ENCODE measurements at regions not wholly inside any gene's neighbourhood (a gene's known extent, or its start where the extent isn't known, plus 50 kb on each side); places are given as distances from the start of the nearest gene placed in this dataset.

- no peak for DNase-seq
These were observed 56.6 kb upstream of the SCOC start for GRCh38 chr4:140316799-140317198.

DNA sequence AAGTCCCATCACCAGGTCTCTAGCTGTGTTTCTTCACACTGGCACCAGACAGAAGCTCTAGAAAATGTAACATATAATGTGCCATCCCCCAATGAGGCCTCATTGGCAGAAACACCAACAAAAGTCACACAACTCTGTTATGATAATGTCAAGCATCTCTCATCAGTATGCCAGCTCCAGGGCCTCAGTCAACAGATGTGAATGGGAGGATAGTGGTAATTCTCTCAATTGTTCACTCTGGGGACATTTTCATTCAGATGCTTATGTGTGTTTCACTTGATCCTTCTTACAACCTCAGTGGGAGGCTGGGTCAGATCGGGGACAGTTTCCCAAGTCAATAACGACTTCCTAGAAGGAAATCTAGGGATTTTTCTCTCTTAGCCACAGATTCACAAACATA is 57.5 kb upstream of the SCOC start:
- no peak for DNase-seq

- DNase-seq = no peak
These were observed 58.0 kb upstream of the SCOC start for GRCh38 chr4:140315438-140315837.

DNA sequence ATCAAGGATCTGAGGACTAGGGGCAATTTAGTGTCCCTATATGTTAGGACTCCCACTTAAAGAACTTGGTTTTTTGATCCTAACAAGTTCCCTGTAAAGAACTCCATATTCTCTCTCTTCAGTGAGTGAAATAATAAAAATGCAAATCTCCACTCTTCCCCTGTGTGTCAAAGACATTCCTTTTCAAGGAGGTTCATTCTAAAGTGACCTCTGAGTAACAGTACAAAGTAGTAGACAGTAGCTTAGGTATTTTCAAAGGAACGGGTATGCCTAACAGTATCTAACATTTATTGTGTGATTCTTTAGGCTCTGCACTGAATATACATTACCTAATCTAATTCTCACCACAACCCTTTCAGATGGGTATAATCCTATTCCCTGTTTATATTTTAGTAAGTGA is 58.4 kb upstream of the SCOC start:
- DNase-seq = no peak

GRCh38 chr4:140312100-140312499 is 61.3 kb upstream of the SCOC start:
- no peak for DNase-seq

DNA sequence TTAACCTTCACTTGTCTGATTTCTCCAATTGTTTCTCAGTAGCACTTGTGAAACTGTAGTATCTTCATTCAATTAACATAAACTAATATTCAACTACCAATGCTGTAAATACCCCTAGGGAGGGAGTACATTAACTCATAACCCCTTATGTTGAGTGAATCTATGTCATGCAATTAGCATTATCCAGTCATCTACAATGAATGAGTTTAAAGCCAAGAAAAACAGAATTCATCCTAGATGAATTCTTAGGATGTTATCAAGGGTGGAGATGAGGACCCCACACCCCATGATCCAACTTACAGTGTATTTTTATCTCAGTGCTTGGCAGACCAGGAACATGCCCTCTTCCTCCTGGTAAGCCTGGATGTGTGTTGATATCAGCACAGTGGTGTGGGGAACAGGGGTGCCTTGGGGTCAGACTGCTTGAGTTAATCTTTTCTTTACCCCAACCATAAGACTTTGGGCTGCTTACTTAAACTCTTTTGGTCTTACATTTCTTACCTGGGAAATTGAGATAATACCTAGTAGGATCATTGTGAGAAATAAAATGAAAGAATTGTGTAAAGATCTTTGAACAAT is 62.1 kb upstream of the SCOC start:
- no peak for DNase-seq

DNA sequence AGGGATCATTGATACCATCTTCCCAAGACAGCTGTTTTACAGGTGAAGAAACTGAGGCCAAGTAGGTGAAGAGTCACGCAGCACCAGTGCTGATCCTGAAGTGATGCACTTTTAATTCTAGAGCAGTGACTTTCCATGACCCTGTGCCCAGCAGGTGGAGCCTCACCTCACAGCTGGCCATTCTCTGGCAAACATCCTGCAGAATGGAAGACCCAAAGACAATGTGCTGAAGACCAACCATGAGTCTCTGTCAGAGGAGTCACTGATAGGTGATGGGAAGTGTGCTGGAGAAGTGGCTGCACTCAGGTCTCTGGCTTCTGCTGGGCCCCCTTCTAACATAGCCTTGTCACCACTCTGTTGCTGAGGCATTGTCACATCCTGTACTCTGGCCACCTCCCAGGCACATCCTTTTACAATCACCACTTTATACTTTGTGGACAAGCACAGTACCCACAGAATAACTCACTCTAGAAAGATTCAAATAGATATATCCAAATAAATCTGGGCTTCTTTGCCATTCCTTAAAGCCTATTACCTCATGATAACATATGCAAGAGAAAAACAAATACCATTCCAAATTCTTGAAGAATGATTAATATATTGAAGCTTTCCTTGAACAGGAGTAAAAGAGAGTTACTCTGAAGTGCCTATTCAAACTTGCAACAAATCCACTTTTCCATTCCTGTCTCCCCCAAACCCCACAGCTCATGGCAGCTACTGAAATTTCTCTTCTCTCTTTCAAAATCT is 64.1 kb upstream of the SCOC start:
- DNase-seq = no peak

DNA sequence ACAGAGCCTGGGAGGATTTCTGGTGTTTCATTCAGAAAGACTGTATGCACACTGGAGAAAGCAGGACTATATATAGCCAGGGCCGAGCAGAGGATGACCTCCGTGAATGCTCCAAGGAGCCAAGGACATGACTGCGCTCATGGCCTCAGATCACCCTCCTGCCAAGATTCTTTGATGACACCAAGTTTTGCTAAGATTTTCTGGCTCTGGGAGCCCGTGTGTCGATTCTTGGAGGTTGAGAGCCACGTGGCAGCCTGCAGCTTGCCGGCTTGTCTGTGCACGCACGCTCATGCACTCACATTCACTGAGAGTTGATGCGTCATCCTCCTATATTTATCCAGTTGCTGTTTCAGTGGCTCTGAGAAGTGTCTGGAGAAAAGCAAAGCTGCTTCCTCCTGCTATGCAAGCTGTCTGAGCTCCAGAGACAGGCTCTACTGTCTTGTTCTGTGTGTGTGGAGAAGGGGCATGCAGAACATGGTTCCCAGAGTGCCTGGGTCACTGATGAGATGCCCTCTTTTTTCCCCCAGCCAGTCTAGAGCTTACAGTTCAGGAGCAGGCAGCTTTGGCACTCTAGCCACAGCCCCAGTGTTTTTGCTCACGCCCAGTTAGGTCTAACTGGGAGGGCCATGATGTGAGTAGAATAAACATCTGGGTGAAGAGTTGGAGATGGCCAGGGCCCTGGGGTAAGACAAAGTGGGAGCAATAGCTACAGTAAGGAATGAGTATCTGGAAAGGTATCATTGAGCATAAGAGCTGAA is 64.9 kb upstream of the SCOC start:
- no peak for DNase-seq

- DNase-seq = no peak
These were observed 68.4 kb upstream of the SCOC start for GRCh38 chr4:140305053-140305452.

GRCh38 chr4:140304346-140304745 is 69.1 kb upstream of the SCOC start:
- no peak for DNase-seq

- no peak for DNase-seq
These were observed 71.1 kb upstream of the SCOC start for GRCh38 chr4:140302151-140302859.

- DNase-seq = no peak
These were observed 73.0 kb upstream of the SCOC start for GRCh38 chr4:140300271-140300970.

GRCh38 chr4:140298001-140298400 is 75.4 kb upstream of the SCOC start:
- DNase-seq = no peak

GRCh38 chr4:140297221-140297570 is 76.2 kb upstream of the SCOC start:
- no peak for DNase-seq

DNA sequence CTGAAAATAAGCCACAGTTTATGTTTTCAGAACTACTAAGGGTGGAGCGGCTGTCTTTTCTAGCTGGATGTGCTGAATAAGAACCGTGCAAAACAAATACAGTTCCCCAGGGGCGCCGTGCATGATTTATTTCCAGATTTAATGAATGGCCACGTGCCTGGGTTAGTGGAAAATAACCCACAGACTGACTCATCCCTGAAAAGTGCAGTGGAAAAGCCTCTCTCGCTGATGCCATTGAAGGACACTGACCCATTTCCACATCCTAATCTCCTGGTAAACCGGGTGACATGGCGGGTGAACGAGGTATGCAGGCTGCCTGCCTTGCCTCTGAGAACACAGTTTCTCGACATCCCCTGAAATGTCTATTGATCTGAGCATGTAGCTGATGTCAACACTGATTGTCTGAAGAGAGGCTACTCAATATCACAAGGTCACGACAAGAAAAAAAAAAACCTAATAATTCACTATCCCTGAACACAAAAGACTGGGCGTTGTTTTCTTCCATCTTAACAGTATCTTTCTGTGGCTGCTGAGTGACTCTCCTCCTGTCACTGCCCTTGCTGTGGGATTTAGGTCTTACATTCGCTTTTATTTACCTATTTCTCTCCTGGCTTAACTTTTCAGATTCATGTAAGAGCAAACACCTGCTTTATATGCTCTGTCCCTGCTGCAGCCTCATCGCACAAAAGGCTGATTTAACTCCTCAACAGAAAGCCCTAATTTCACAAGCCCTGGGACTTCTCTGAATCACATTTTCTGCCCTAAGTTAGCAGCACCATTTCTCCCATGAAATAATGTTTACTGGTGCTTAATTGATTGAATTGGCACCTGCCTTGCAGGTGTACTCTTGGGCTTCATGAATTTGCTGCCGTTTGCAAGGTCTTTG is 76.9 kb upstream of the SCOC start:
- DNase-seq = peak; percentile 12

GRCh38 chr4:140293979-140294378 is 79.5 kb upstream of the SCOC start:
- no peak for DNase-seq

GRCh38 chr4:140291259-140291658 is 82.2 kb upstream of the SCOC start:
- no peak for DNase-seq

GRCh38 chr4:140289486-140289885 is 84.0 kb upstream of the SCOC start:
- DNase-seq = no peak

DNA sequence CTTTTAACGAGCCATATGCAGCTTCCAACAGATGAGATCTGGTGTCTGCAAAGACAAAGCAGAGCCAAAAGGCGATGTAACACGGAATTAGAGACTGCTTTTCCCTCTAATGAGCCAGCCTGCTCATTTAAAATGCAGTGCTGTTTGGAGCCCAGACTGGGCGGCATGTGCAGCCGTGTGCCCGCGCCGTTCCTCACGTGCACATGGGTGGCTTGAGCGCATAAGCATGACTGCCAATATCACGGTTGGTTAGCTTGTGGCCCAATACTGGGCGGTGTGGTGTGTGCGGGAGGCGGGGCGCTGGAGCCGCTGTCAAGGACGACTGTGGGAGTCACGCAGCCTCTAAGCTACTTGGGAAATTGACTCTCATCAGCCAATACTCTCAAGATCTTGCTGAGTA is 87.0 kb upstream of the SCOC start:
- peak; percentile 72 for DNase-seq

- DNase-seq = no peak
These were observed 89.0 kb upstream of the SCOC start for GRCh38 chr4:140284456-140284855.

DNA sequence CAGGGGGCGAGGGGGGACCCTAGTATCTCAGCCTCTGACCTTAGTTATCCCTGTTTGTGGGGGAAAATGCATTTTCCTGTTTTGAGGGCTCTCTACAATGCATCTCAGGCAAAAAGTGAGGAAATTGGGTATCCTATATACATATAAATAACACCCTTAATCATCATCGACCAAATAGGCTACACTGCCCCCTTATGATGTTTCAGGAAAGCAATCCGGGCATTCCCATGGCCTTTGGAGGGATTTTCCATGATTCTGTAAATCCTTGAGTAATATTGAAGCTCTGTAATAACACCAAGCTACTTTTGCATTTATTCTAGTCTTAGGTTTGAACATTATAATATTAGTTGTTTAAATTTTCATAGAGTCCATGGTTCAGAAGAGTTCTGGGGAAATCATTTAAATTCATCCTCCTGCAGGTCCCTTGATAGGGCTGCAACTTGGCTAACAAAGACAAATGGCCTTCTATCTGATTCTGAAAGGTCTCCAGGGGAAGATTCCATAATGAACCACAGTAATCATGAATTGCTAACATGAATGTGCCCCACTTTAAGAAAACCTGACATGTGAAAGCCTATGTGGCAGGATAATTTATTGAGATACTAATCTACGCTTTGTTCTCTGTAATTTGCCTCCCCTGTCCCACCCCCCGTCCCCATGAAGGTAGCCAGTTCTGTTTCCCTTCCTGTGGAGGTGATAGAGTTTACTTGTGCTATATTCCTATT is 91.5 kb upstream of the SCOC start:
- no peak for DNase-seq
